Thyroid gland (tissue), 4 donors: ENCODE measurements at regions not wholly inside any gene's neighbourhood (a gene's known extent, or its start where the extent isn't known, plus 50 kb on each side); places are given as distances from the start of the nearest gene placed in this dataset.

ENCODE experiments used
- POLR2A ChIP-seq, 2 donors: fragments of 450-650 bp; IDR thresholded peaks; one replicate each; pipeline ENCODE4 v1.6.1; 2017; ENCODE audit warnings: antibody characterized with exemption in 2 of 2, mild to moderate bottlenecking in 2 of 2, moderate library complexity in 1 of 2
- TF ChIP-seq, protein P1 (sequence below), 6 experiments: fragments of 200-600 bp in 3 of 6; fragments of 450-650 bp in 3 of 6; sonication (generic) in 3 of 6; IDR thresholded peaks; one replicate each; pipeline ENCODE4 v1.5.1; 2016 to 2019; ENCODE audit warnings: antibody characterized with exemption in 6 of 6, mild to moderate bottlenecking in 2 of 6, inconsistent platforms in 1 of 6, moderate library complexity in 1 of 6

DNA sequence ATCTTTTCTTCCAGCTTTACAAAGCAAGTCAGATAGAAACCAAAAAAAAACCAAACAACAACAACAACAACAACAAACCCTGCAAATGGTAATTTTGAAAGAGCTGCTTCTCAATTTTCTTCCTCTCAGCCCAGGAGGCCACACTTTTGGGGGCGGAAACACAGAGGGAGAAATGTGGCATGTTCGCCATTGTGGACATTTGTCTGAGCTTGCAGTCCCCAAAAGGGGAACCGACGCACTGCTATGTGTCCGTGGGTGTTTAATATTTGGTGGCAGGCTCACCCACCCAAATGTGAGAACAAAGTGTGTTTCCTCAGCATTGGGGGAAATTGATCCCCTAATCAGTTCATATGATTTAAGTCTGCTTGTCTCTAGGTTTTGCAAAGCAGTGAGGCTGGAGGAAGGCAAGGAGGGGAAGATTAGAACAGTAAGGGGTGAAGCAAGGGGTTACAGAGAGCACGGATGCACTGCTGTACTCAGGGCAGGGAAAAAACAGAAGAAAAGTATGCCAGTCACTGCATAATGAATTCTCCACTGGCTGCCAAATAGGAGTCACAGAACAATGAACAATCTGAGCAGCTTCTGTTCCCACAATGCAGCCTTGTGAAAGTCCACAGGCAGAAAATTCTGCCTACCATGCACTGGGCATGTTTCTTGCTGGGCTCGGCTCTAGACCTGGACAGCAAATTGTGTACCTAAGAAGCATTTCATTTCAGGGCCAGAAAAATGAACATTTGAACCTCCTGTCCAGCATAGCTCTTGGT is 74.7 kb upstream of the GPM6B start:
- no peak for TF ChIP-seq POLR2A (IDR thresholded peaks at IDR 0.05)
- TF ChIP-seq, protein P1, sequence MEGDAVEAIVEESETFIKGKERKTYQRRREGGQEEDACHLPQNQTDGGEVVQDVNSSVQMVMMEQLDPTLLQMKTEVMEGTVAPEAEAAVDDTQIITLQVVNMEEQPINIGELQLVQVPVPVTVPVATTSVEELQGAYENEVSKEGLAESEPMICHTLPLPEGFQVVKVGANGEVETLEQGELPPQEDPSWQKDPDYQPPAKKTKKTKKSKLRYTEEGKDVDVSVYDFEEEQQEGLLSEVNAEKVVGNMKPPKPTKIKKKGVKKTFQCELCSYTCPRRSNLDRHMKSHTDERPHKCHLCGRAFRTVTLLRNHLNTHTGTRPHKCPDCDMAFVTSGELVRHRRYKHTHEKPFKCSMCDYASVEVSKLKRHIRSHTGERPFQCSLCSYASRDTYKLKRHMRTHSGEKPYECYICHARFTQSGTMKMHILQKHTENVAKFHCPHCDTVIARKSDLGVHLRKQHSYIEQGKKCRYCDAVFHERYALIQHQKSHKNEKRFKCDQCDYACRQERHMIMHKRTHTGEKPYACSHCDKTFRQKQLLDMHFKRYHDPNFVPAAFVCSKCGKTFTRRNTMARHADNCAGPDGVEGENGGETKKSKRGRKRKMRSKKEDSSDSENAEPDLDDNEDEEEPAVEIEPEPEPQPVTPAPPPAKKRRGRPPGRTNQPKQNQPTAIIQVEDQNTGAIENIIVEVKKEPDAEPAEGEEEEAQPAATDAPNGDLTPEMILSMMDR (IDR thresholded peaks at IDR 0.05) = no peak
